K562 (cell line): ENCODE measurements at regions not wholly inside any gene's neighbourhood (a gene's known extent, or its start where the extent isn't known, plus 50 kb on each side); places are given as distances from the start of the nearest gene placed in this dataset.

Source experiments
- ATAC-seq: fragments of 200-7000 bp; cut with Tn5 transposase; 3 replicates; pipeline ENCODE4 v1.9.1; 2020; ENCODE audit warnings: moderate library complexity
- BruUV-seq: library from RNA; stranded (reverse); fragments of 400-500 nt; replicated peaks from 2 replicates; lab custom pipeline; 2021; lab: Mats Ljungman, UMichigan
- CTCF ChIA-PET: fragments of 300-600 bp; formaldehyde crosslinking; extraction: SDS; loops from one replicate; lab custom pipeline; 2021; ENCODE audit warnings: low intra/inter-chr PET ratio; lab: Yijun Ruan, JAX
- POLR2A ChIA-PET: fragments of 300-600, 350-650 bp; sonication (Branson Sonifier 250); formaldehyde crosslinking; extraction: SDS; loops from one replicate; lab custom pipeline; 2021; ENCODE audit warnings: antibody characterized with exemption, inconsistent platforms; lab: Yijun Ruan, JAX
- DNase-seq, 4 experiments: peaks; one replicate each; pipeline versions ENCODE4 v3.0.0 to v3.0.0-alpha.2; 2011 to 2018; ENCODE audit warnings: low spot score in 3 of 4, mixed read lengths in 3 of 4; ENCODE audit errors: extremely low read depth in 1 of 4
- FAIRE-seq: peaks from 2 replicates; lab custom pipeline; 2011; peaks lifted over from hg19 to GRCh38; lab: Jason Lieb, UNC
- H2AFZ ChIP-seq: 2 replicates; pipeline ENCODE4 v1.6.0; 2011; ENCODE audit warnings: low read depth, low read length, control low read depth, inconsistent platforms
- H3K27ac ChIP-seq: fragments of 200-600 bp; 3 replicates; pipeline ENCODE4 v1.8.0; 2011; ENCODE audit warnings: low read depth, mild to moderate bottlenecking, control low read depth, inconsistent platforms, low read length, moderate library complexity, mixed read lengths; ENCODE audit errors: extremely low read depth
- H3K27me3 ChIP-seq, 2 experiments: fragments of 300-600 bp in 1 of 2; 2 replicates in 1 of 2; 3 replicates in 1 of 2; pipeline versions ENCODE4 v1.6.0 to v1.8.0; 2011; ENCODE audit warnings: inconsistent platforms in 2 of 2, low read length in 2 of 2, mild to moderate bottlenecking in 1 of 2, mixed read lengths in 1 of 2, moderate library complexity in 1 of 2; ENCODE audit not compliant: control insufficient read depth in 2 of 2, insufficient read depth in 2 of 2
- H3K36me3 ChIP-seq: fragments of 300-600 bp; 3 replicates; pipeline ENCODE4 v1.8.0; 2011; ENCODE audit warnings: mild to moderate bottlenecking, low read length, inconsistent platforms; ENCODE audit not compliant: control insufficient read depth, insufficient read depth
- H3K4me1 ChIP-seq, 2 experiments: fragments of 200-600 bp in 1 of 2; replicated peaks in 1 of 2; 2 replicates in 1 of 2; 3 replicates in 1 of 2; pipeline versions ENCODE4 v1.5.1 to v1.8.0; 2011; ENCODE audit warnings: inconsistent platforms in 2 of 2, low read length in 2 of 2, mild to moderate bottlenecking in 1 of 2, mixed read lengths in 1 of 2, moderate library complexity in 1 of 2; ENCODE audit not compliant: control insufficient read depth in 2 of 2, insufficient read depth in 2 of 2
- H3K4me2 ChIP-seq: 2 replicates; pipeline ENCODE4 v1.6.1; 2011; ENCODE audit warnings: low read length, control low read depth, inconsistent platforms, mixed read lengths; ENCODE audit not compliant: insufficient read depth
- H3K4me3 ChIP-seq: fragments of 200-600 bp; sonication (generic), shearing (Covaris generic); 2 replicates; pipeline ENCODE4 v1.5.1; 2016; ENCODE audit warnings: control low read depth, inconsistent platforms
- H3K79me2 ChIP-seq: fragments of 200-600 bp; 3 replicates; pipeline ENCODE4 v1.8.0; 2011; ENCODE audit warnings: low read length, inconsistent platforms; ENCODE audit not compliant: control insufficient read depth, insufficient read depth
- H3K9ac ChIP-seq, 2 experiments: 2 replicates each; pipeline versions ENCODE4 v1.6.0 to v1.6.1; 2011; ENCODE audit warnings: low read depth in 2 of 2, low read length in 2 of 2, control low read depth in 1 of 2, inconsistent platforms in 1 of 2, mild to moderate bottlenecking in 1 of 2, mixed read lengths in 1 of 2; ENCODE audit not compliant: insufficient read depth in 1 of 2
- H3K9me1 ChIP-seq: one replicate; pipeline ENCODE4 v1.6.0; 2011; ENCODE audit warnings: inconsistent platforms, mild to moderate bottlenecking, low read length, moderate library complexity; ENCODE audit not compliant: control insufficient read depth, insufficient read depth
- H3K9me3 ChIP-seq: replicated peaks from 2 replicates; pipeline ENCODE4 v1.5.1; 2011; ENCODE audit warnings: low read depth, low read length, inconsistent platforms; ENCODE audit not compliant: control insufficient read depth, insufficient read depth
- H4K20me1 ChIP-seq: replicated peaks from 2 replicates; pipeline ENCODE4 v1.6.1; 2011; ENCODE audit warnings: low read length, inconsistent platforms, mixed read lengths; ENCODE audit not compliant: control insufficient read depth, insufficient read depth
- CHD2 ChIP-seq: IDR thresholded peaks from 2 replicates; pipeline ENCODE4 v1.6.1; 2011; ENCODE audit warnings: low read depth, low read length
- CHD4 ChIP-seq: fragments of 200-600 bp; sonication (generic); IDR thresholded peaks from 3 replicates; pipeline ENCODE4 v1.6.1; 2012; ENCODE audit warnings: low read depth, mild to moderate bottlenecking, mixed read lengths, low read length, inconsistent platforms; ENCODE audit not compliant: insufficient read depth, insufficient replicate concordance, poor library complexity, severe bottlenecking
- RAD51 ChIP-seq: fragments of 450-650 bp; IDR thresholded peaks from 2 replicates; pipeline ENCODE4 v1.7.1; 2016; ENCODE audit warnings: low read depth, mild to moderate bottlenecking, borderline replicate concordance
- TEAD4 ChIP-seq, 2 experiments: sonication (generic) in 1 of 2; formaldehyde crosslinking in 1 of 2; IDR thresholded peaks; 2 replicates each; pipeline versions ENCODE4 v1.6.1 to v1.8.0; 2012 to 2022; ENCODE audit warnings: borderline replicate concordance in 1 of 2, inconsistent platforms in 1 of 2, low read length in 1 of 2, mild to moderate bottlenecking in 1 of 2, missing genetic modification reagents in 1 of 2
- ZNF592 ChIP-seq: fragments of 450-650 bp; IDR thresholded peaks from 2 replicates; pipeline ENCODE4 v1.6.1; 2017; ENCODE audit warnings: antibody characterized with exemption, mild to moderate bottlenecking
- ZNF639 ChIP-seq, 2 experiments: fragments of 200-800 bp in 1 of 2; sonication (Bioruptor generic) in 1 of 2; sonication (generic) in 1 of 2; formaldehyde crosslinking in 1 of 2; IDR thresholded peaks in 1 of 2; conservative IDR thresholded peaks in 1 of 2; 2 replicates each; pipeline versions ENCODE4 v1.5.0 to v1.6.1; 2016 to 2020; ENCODE audit warnings: missing compliant biosample characterization in 1 of 2, missing genetic modification characterization in 1 of 2, missing genetic modification reagents in 1 of 2
- WGBS: fragments of 100-300 bp; shearing (Covaris generic); methylation state at CpG from one replicate; pipeline ENCODE4 v1.1.6; 2016; ENCODE audit warnings: low coverage, mixed read lengths; ENCODE audit not compliant: insufficient coverage; ENCODE audit errors: missing lambda C conversion rate; 5-methylcytosine and 5-hydroxymethylcytosine counted together
- in situ Hi-C: fragments of 300-500 bp; cut with MboI; formaldehyde crosslinking; loops from 4 replicates; pipeline ENCODE4 v1.15.0; 2018; ENCODE audit warnings: inconsistent platforms, mixed read lengths
- intact Hi-C: fragments of 100-400 bp; cut with micrococcal nuclease; formaldehyde crosslinking; loops from 2 replicates; pipeline ENCODE4 v1.14.2; 2022
- TF ChIP-seq, protein P1 (sequence below): IDR thresholded peaks from 3 replicates; pipeline ENCODE4 v1.6.1; 2011; ENCODE audit warnings: borderline replicate concordance, mild to moderate bottlenecking, moderate library complexity; ENCODE audit not compliant: insufficient read length; ENCODE audit errors: extremely low read depth
- TF ChIP-seq, protein P2 (sequence below), 2 experiments: fragments of 250-450 bp in 1 of 2; fragments of 450-650 bp in 1 of 2; sonication (Bioruptor Pico) in 1 of 2; IDR thresholded peaks; 2 replicates each; pipeline versions ENCODE4 v1.6.1 to v1.8.0; 2016 to 2021; ENCODE audit warnings: mild to moderate bottlenecking in 2 of 2, moderate library complexity in 2 of 2, missing compliant biosample characterization in 1 of 2, missing genetic modification characterization in 1 of 2
- TF ChIP-seq, protein P3 (sequence below), 2 experiments: fragments of 450-650 bp in 1 of 2; sonication (generic) in 1 of 2; formaldehyde crosslinking in 1 of 2; IDR thresholded peaks in 1 of 2; conservative IDR thresholded peaks in 1 of 2; 2 replicates each; pipeline versions ENCODE4 v1.6.1 to v1.8.1; 2016 to 2023; ENCODE audit warnings: mild to moderate bottlenecking in 2 of 2, moderate library complexity in 2 of 2, inconsistent platforms in 1 of 2, missing genetic modification reagents in 1 of 2

DNA sequence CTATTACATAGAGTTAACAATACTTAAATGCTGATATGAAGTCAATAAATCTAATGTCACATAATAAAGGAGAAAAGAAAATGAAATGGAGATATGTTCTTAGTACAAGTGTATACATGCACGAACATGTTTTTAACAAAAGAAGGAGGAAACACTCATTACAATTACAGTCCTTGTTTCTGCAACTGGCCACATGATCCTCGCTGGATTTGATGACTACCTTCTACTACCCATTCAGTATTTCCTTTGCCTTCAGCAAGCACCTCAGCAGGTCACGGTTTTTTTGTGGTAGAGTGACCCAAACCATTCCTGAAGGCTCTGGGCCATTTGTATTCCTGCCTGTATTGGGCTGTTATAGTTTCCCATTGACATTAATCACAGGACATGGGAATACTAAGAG is 172.8 kb upstream of the CXADR start:
- no peak overlapping the region for H3K4me2 ChIP-seq
- no peak overlapping the region for H3K27ac ChIP-seq
- no peaks in the 10 kb centered on the region for H3K9me1 ChIP-seq
- ATAC-seq: no peak
- intact Hi-C loops (no loop called here), in situ Hi-C loops (no loop called here)
- no peak for DNase-seq
- no peaks in the 10 kb centered on the region for H3K79me2 ChIP-seq
- ChIA-PET CTCF (no interaction called here), POLR2A (no interaction called here)
- no peaks in the 10 kb centered on the region for H4K20me1 ChIP-seq
- no peaks in the 10 kb centered on the region for H3K36me3 ChIP-seq
- H3K9me3 ChIP-seq: no peaks in the 10 kb centered on the region
- no peak for FAIRE-seq
- no peaks in the 10 kb centered on the region for H3K4me1 ChIP-seq
- no peak overlapping the region for H2AFZ ChIP-seq
- H3K4me3 ChIP-seq: no peak overlapping the region
- no peak overlapping the region for H3K9ac ChIP-seq
- no TSS peak for BruUV-seq
- no peaks in the 10 kb centered on the region for H3K27me3 ChIP-seq
- WGBS: 0% methylated on average over 3 of the region's 3 CpGs
- TF ChIP-seq, protein P1, sequence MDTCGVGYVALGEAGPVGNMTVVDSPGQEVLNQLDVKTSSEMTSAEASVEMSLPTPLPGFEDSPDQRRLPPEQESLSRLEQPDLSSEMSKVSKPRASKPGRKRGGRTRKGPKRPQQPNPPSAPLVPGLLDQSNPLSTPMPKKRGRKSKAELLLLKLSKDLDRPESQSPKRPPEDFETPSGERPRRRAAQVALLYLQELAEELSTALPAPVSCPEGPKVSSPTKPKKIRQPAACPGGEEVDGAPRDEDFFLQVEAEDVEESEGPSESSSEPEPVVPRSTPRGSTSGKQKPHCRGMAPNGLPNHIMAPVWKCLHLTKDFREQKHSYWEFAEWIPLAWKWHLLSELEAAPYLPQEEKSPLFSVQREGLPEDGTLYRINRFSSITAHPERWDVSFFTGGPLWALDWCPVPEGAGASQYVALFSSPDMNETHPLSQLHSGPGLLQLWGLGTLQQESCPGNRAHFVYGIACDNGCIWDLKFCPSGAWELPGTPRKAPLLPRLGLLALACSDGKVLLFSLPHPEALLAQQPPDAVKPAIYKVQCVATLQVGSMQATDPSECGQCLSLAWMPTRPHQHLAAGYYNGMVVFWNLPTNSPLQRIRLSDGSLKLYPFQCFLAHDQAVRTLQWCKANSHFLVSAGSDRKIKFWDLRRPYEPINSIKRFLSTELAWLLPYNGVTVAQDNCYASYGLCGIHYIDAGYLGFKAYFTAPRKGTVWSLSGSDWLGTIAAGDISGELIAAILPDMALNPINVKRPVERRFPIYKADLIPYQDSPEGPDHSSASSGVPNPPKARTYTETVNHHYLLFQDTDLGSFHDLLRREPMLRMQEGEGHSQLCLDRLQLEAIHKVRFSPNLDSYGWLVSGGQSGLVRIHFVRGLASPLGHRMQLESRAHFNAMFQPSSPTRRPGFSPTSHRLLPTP: no peak
- TF ChIP-seq, protein P2, sequence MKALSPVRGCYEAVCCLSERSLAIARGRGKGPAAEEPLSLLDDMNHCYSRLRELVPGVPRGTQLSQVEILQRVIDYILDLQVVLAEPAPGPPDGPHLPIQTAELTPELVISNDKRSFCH (CRISPR knock-in tag; IDR thresholded peaks at IDR 0.05): no peak
- TF ChIP-seq, protein P2 (tag; IDR thresholded peaks at IDR 0.05): no peak
- no peak for TF ChIP-seq RAD51
- TF ChIP-seq ZNF639 (CRISPR knock-in tag; conservative IDR thresholded peaks at IDR 0.05 in 1 of 2, IDR thresholded peaks at IDR 0.05 in 1 of 2): no peak
- TF ChIP-seq TEAD4 (IDR thresholded peaks at IDR 0.05; ENCODE audit: low read length): no peak
- no peak for TF ChIP-seq TEAD4 (CRISPR knock-in tag; IDR thresholded peaks at IDR 0.05; ENCODE audit: borderline replicate concordance)
- TF ChIP-seq CHD4: no peak
- TF ChIP-seq ZNF592: no peak
- TF ChIP-seq CHD2: no peak
- TF ChIP-seq, protein P3, sequence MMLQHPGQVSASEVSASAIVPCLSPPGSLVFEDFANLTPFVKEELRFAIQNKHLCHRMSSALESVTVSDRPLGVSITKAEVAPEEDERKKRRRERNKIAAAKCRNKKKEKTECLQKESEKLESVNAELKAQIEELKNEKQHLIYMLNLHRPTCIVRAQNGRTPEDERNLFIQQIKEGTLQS (IDR thresholded peaks at IDR 0.05): no peak
- TF ChIP-seq, protein P3 (CRISPR knock-in tag; conservative IDR thresholded peaks at IDR 0.05): no peak
